ENCODE measurements at regions not wholly inside any gene's neighbourhood (a gene's known extent, or its start where the extent isn't known, plus 50 kb on each side); places are given as distances from the start of the nearest gene placed in this dataset.

DNA sequence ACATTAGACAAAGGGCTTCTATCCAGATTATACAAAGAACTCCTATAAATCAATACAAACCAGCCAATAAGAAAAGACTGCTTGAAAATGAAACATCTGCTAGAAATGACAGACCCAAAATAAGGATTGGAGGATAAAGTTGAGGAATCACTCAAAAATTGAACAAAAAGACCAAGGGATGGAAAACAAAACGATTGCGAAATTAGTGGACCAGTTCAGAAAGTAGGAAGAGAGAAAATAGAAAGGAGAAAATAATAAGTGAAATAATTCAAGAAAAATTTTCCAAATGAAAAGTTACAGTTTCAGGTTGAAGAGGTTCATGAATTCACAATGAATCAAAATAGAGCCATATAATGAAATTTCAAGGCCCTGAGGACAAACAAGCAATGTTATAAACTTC lies 115.8 kb upstream of the CTBP2 start:
- intact Hi-C loops (cut with DNase I): no loop called here
- Histone ChIP-seq H3K27ac (no peak overlapping the region), H3K4me1 (no peaks in the 10 kb centered on the region), H3K9me3 (peaks cover 0 to 16% (median 5%) of the 10 kb centered on the region in 11 donors), H3K27me3 (peaks cover 0 to 13% (median 0%) of the 10 kb centered on the region in 7 donors), H3K36me3 (no peaks in the 10 kb centered on the region), H3K4me3 (no peak overlapping the region)
- TF ChIP-seq, protein P1, sequence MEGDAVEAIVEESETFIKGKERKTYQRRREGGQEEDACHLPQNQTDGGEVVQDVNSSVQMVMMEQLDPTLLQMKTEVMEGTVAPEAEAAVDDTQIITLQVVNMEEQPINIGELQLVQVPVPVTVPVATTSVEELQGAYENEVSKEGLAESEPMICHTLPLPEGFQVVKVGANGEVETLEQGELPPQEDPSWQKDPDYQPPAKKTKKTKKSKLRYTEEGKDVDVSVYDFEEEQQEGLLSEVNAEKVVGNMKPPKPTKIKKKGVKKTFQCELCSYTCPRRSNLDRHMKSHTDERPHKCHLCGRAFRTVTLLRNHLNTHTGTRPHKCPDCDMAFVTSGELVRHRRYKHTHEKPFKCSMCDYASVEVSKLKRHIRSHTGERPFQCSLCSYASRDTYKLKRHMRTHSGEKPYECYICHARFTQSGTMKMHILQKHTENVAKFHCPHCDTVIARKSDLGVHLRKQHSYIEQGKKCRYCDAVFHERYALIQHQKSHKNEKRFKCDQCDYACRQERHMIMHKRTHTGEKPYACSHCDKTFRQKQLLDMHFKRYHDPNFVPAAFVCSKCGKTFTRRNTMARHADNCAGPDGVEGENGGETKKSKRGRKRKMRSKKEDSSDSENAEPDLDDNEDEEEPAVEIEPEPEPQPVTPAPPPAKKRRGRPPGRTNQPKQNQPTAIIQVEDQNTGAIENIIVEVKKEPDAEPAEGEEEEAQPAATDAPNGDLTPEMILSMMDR (IDR thresholded peaks at IDR 0.05): no peak
- ATAC-seq (no peak), DNase-seq (no peak)
- whole genome bisulfite sequencing, 2 donors: 89 to 96% methylated on average over 2 of the region's 2 CpGs

DNA sequence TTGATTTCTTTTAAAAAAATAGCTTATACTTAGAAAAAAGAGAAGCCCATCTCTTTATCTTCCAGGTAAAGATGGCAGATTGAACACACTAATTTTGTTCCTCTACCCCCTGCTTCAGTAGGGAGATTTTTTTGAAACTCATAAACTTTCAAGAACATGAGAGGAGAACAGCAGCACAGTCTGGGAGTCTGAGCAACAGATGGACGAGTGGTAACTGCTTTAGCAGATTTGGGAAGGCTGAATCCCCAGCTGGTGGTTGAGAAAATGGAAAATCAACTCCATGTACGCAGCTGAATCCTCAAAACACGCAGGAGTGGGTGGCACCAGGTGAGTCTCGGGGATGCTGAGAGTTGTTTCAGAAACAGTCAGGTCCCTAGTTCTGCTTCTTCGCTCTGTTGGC lies 114.6 kb upstream of the CTBP2 start:
- H3K4me3 ChIP-seq: no peak overlapping the region
- intact Hi-C loops (cut with DNase I): no loop called here
- no peak for ATAC-seq
- DNase-seq: no peak
- TF ChIP-seq, protein P1 (IDR thresholded peaks at IDR 0.05): no peak
- peaks cover 0 to 16% (median 5%) of the 10 kb centered on the region in 11 donors for H3K9me3 ChIP-seq
- H3K4me1 ChIP-seq: no peaks in the 10 kb centered on the region
- H3K27ac ChIP-seq: no peak overlapping the region
- no peaks in the 10 kb centered on the region for H3K36me3 ChIP-seq
- H3K27me3 ChIP-seq: peaks cover 0 to 13% (median 0%) of the 10 kb centered on the region in 7 donors
- 82 to 83% methylated on average over 5 of the region's 5 CpGs for WGBS, 2 donors

DNA sequence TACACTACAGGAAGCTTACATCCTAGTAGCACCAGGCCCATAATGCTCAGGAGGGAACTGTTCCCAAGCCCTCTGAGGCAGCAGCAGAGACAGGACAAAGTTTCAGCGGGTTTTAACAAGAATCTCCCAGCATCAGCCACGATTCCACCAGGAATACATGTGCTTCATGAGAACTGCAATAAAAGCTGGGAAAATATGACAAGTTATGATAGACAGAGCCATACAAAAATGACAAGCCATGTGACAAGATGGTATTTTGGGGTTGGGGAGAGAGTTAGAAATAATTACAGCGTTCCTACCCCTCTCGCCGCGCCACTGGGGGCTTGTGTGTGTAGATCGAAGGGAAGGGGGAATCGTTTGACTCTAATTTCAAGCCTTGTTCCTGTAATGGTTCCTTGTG lies 112.7 kb upstream of the CTBP2 start:
- Histone ChIP-seq H3K9me3 (peaks cover 0 to 16% (median 5%) of the 10 kb centered on the region in 11 donors), H3K36me3 (no peaks in the 10 kb centered on the region), H3K27me3 (peaks cover 0 to 8% (median 0%) of the 10 kb centered on the region in 7 donors), H3K4me3 (no peak overlapping the region), H3K27ac (no peak overlapping the region), H3K4me1 (no peaks in the 10 kb centered on the region)
- no peak for ATAC-seq
- DNase-seq: no peak
- 89 to 91% methylated on average over 8 of the region's 8 CpGs for WGBS, 2 donors
- TF ChIP-seq, protein P1 (IDR thresholded peaks at IDR 0.05): no peak
- intact Hi-C loops (cut with DNase I): no loop called here

DNA sequence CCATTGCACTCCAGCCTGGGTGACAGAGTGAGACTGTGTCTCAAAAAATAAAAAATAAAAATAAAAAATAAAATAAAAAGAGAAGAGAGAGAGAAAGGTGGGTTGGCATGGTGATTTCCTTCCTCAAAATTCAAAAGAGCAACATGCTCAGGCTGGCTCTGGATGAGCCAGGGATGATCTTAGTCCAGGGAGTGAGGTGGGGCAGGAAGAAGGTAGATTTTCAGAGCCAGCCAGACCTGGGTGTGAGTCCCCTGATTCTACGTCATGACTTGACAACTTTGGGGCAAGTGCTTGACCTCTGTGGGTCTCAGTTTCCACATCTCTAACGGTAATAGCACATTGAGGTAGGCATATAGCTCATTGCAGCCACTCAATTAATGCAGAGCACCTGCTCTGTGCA lies 109.4 kb upstream of the CTBP2 start:
- H3K9me3 ChIP-seq: peaks cover 0 to 4% (median 0%) of the 10 kb centered on the region in 11 donors
- ATAC-seq: no peak
- H3K27me3 ChIP-seq: peaks cover 0 to 8% (median 0%) of the 10 kb centered on the region in 7 donors
- H3K4me3 ChIP-seq: no peak overlapping the region
- 82 to 89% methylated on average over 2 of the region's 2 CpGs for WGBS, 2 donors
- intact Hi-C loops (cut with DNase I): no loop called here
- DNase-seq: no peak
- TF ChIP-seq, protein P1 (IDR thresholded peaks at IDR 0.05): no peak
- H3K36me3 ChIP-seq: no peaks in the 10 kb centered on the region
- no peaks in the 10 kb centered on the region for H3K4me1 ChIP-seq
- H3K27ac ChIP-seq: no peak overlapping the region
